ENCODE measurements at regions not wholly inside any gene's neighbourhood (a gene's known extent, or its start where the extent isn't known, plus 50 kb on each side); places are given as distances from the start of the nearest gene placed in this dataset.

- peaks cover 6% of the 10 kb centered on the region in 2 experiments; a peak in 2 of 4 replicates for H3K4me1 ChIP-seq (ENCODE audit: control insufficient read depth in 1 of 2, insufficient read depth in 2 of 2, low read depth in 1 of 2, low read length in 1 of 2)
- H3K27me3 ChIP-seq (ENCODE audit: insufficient read depth): no peaks in the 10 kb centered on the region
- DNase-seq: no peak
- no peak overlapping the region for H3K27ac ChIP-seq (ENCODE audit: low read depth in 2 of 2, low read length in 1 of 2)
- H3K4me3 ChIP-seq (ENCODE audit: low read depth in 2 of 2, low read length in 1 of 2): no peak overlapping the region
- no peaks in the 10 kb centered on the region for H3K36me3 ChIP-seq (replicated peaks in 1 of 2; ENCODE audit: control insufficient read depth in 1 of 2, insufficient read depth in 2 of 2, low read length in 1 of 2)
- H2AFZ ChIP-seq (ENCODE audit: low read depth): no peak overlapping the region
- TF ChIP-seq RXRA (IDR thresholded peaks at IDR 0.05; ENCODE audit: borderline replicate concordance, low read depth): no peak
- TF ChIP-seq CTCF (IDR thresholded peaks at IDR 0.05): no peak
- no peak for TF ChIP-seq ZBTB33 (IDR thresholded peaks at IDR 0.05; ENCODE audit: borderline replicate concordance, low read depth)
- no peak for TF ChIP-seq GABPA (IDR thresholded peaks at IDR 0.05; ENCODE audit: low read depth)
- TF ChIP-seq JUND (IDR thresholded peaks at IDR 0.05): no peak
- no peak for TF ChIP-seq FOSL2 (IDR thresholded peaks at IDR 0.05; ENCODE audit: borderline replicate concordance, low read depth)
- TF ChIP-seq PBX3 (IDR thresholded peaks at IDR 0.05): no peak
- TF ChIP-seq MXI1 (IDR thresholded peaks at IDR 0.05; ENCODE audit: low read depth, low read length): no peak
- no peak for TF ChIP-seq RFX5 (IDR thresholded peaks at IDR 0.05; ENCODE audit: low read length)
- no peak for TF ChIP-seq MEF2A (IDR thresholded peaks at IDR 0.05; ENCODE audit: borderline replicate concordance, low read depth)
- no peak for TF ChIP-seq FOXJ3 (CRISPR knock-in tag; IDR thresholded peaks at IDR 0.05)
- TF ChIP-seq RAD21 (IDR thresholded peaks at IDR 0.05; ENCODE audit: low read length): no peak
- TF ChIP-seq SIN3A (IDR thresholded peaks at IDR 0.05; ENCODE audit: borderline replicate concordance, low read depth, low read length): no peak
- no peak for TF ChIP-seq EZH2phosphoT487 (IDR thresholded peaks at IDR 0.05; ENCODE audit: borderline replicate concordance, low read depth)
- TF ChIP-seq YY1 (IDR thresholded peaks at IDR 0.05; ENCODE audit: low read depth): no peak
- no peak for TF ChIP-seq MAX (IDR thresholded peaks at IDR 0.05; ENCODE audit: low read depth)
- H3F3A ChIP-seq (replicated peaks; ENCODE audit: insufficient read depth): no peaks in the 10 kb centered on the region
- no peaks in the 10 kb centered on the region for H4K20me1 ChIP-seq (ENCODE audit: insufficient read depth)
- no peak overlapping the region for H3K4me2 ChIP-seq
- H3K9me2 ChIP-seq: no peaks in the 10 kb centered on the region
- H3K9ac ChIP-seq: no peak overlapping the region
- POLR2A ChIA-PET: no interaction called here
- CTCF ChIA-PET: interaction anchor here (1.0 to 1.2 kb wide), 3 partner anchors 137 to 295 kb away, joined by 3 read pairs; no protein-coding TSS in a partner anchor
- no peaks in the 10 kb centered on the region for H3K79me2 ChIP-seq (ENCODE audit: insufficient read depth)
- H3K9me3 ChIP-seq: no peaks in the 10 kb centered on the region
- WGBS (ENCODE audit: low lambda C conversion rate): 88% methylated on average over 4 of the region's 4 CpGs
These were observed 72.3 kb upstream of the PHYHIPL start for GRCh38 chr10:59104186-59104585.
